SK-N-DZ (cell line): ENCODE measurements at regions not wholly inside any gene's neighbourhood (a gene's known extent, or its start where the extent isn't known, plus 50 kb on each side); places are given as distances from the start of the nearest gene placed in this dataset.

Source experiments
- DNase-seq: peaks from one replicate; pipeline ENCODE4 v3.0.0-alpha.2; 2015; ENCODE audit warnings: low spot score

DNA sequence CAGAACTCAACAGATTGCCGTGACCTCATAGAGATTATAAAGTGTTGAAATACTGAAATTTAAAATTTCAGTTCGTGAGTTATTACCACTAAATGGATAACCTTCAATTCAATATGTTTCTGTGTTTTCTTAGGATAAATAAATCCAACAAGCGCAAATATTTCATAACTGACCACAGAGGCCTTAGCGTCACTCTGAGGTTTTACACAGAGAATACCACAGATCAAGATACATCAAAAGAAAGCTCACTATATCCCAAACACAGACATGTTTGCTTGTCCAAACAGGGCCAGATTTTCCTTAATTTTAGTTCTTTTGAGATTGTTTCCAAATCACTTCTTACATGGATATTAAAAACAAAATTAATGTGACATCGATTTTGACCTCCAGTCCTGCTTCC is 235.8 kb downstream of the EFNB2 start:
- no peak for DNase-seq

DNA sequence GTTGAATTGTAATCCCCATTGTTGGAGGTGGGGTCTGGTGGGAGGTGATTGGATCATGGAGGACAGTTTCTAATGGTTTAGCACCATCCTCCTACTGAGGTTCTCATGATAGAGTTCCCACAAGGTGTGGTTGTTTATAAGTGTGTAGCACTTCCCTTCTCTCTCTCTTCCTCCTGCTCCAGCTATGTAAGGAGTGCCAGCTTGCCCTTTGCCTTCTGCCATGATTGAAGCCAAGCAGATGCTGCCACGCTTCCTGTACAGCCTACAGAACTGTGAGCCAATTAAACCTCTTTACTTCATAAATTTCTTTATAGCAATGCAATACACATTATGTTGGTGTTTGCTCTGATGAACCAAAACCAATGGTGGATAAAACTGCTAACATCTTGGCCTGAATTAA is 238.2 kb downstream of the EFNB2 start:
- DNase-seq, result no peak

DNA sequence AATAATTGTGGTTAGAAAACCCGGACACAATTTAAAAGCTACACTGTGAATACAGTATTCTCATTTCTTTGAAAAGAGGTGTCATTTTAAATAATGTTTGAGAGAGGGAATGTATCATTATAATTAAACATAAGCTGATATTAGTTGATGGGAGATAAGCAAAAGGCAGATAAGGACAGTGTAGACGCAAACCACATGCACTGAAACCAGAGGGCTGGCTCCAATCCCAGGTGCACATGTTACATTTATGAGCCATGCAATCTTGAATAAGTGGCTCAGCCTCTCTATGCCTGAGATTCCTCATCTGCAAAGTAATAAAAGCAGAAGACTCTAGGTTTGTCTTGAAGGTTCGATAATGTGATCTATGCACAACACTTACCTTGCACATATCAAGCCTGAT is 238.7 kb downstream of the EFNB2 start:
- DNase-seq, result no peak

DNA sequence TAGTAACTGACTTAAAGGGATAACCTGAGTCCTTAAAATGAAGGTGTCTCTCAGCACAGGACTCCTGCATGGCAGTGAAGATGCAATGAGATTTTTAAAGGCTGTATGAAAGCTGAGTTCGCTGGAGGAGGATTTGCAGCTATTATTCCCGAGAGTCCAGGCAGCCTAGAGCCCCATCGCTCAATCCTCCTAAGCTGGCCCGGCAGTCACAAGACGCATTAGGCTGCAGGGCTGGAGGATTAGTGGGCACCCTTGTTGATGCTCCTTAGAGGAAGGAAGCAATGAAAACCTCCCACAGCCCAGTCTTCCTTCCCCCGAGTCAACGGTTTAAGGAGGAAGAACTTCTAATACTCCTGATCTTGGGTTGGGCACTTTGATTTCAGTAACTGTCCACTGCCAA is 239.5 kb downstream of the EFNB2 start:
- DNase-seq, result no peak

DNA sequence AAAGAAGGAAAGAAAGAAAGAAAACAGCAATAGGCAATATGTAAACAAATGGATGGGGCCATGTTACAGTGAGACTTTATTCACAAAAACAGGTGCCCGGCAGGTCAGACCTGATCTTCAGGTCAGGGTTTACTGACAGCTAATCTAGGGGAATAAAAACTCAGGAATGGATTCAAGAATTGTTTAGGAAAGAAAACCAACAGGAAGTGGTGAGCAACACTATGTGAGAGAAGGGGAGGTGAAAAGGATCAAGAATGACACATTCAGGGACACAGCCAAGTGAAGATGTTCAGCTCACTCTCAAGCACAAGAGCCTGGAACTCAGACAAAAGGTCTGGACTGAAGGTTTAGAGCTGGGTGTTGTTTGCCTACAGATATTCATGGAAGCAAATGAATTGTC is 244.5 kb downstream of the EFNB2 start:
- no peak for DNase-seq

DNA sequence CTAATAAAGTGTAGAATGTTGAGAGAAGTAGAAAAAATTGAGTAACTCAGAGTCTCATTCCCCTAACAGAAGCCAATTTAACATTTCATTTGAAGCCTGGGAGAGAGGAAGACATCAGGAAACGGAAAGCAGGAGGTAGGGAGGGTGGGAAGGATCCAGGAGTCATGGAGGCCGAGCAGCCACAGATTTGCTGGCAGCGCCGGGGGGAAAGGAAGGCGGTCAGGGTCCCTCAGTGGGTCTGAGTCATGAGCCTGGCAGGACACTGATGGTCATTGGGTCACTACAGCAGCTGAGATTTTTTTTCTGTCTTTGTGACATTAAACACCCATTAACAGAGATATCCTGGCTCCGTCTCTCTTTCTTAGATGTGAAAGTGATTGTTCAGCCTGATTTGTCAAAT is 248.1 kb downstream of the EFNB2 start:
- DNase-seq, result no peak

DNA sequence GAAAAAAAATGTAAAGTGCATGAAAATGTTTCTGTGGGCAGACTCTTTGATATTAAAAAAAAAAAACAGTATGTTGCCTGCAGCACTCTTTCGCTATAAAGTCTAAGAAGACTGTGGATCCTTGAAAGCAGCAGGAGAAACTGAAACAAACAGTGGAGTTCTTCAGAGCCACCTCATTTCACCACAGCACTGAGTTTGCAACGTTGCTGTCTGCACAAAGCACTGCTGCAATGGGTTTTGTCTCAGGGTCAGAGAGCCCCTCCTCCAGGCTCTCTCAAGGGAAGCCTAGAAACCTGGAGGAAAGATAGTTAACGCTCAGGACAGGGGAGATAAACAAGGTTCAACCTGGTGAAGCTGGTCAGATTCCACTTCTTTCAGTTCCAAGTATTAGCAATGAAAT is 248.7 kb downstream of the EFNB2 start:
- DNase-seq, result no peak

DNA sequence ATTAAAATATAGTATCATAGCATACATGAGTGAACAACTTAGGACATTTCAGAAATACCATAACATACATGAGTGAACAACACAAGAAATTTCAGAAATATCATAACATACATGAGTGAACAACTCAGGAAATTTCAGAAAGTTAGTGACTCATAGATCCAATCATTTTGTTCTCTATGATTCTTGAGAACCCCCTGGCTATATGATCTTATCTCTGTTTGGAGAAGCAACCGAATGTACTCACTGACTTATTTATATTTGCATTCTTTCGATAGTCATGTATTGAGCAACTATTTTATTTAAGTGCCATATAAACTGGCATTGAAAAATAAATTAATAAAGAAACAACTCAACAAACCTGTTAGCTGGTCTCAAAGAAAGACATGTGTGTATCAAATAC is 251.1 kb downstream of the EFNB2 start:
- DNase-seq, result no peak

DNA sequence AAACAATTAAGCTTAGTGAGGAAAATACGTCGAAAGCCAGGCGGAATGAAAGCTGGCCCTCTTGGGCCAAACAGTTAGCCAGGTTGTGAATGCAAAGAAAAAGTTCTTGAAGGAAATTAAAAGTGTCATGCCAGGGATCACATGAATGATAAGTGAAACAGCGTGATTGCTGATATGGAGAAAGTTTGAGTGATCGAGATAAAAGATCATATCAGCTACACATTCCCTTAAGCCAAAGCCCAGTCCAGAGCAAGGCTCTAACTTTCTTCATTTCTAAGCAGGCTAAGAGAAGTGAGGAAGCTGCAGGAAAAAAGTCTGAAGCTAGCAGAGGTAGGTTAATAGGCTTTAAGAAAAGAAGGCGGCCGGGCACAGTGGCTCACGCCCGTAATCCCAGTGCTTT is 254.0 kb downstream of the EFNB2 start:
- DNase-seq, result no peak

DNA sequence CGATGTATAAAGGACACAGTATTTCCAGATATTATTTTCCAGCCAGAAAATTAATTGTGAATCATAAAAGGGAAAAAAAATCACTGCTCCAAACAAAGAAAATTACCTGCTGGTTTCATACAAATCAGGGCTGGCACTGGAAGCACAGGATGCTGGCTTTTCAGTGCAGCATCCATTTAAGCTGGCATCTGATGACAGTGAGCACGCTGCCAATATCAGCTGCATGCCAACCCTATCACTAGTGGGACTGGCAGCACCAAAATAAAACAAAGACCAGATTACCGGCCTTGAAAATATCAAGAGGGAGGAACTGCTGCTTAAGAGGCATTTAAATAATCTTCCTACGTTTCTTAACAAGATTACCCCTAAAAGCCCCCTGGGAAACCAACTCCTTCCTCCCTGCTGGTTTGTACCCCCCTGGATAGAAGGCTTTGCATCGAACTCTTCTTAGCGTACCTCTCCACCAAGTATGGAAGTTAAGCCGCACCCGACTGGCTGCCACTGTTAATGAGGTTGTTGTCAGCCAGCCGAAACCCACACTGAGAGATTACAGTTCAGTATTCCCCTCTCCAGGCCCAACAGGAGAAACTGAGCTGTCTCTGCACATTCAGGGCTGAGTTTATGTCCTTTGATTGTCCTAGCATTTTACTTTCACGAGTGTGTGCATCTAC is 257.8 kb downstream of the EFNB2 start:
- no peak for DNase-seq

DNA sequence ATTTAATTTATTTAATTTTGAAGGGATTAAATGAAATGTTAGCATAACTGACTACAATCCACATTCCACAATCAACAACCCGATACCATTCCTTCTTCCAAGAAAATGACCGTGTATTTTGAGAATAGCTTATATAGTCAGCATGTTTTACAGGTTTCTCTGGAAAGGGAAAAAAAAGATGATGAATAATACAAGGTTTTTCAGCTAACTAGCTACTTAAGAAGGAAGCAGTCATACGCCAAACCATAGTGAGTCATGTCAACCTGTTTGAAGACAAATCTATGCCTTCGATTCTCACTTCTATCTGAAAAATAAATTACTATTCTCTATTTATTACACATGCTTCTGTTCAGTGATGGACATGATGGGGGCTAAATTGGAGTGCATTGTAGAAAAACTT is 258.6 kb downstream of the EFNB2 start:
- DNase-seq, result no peak

DNA sequence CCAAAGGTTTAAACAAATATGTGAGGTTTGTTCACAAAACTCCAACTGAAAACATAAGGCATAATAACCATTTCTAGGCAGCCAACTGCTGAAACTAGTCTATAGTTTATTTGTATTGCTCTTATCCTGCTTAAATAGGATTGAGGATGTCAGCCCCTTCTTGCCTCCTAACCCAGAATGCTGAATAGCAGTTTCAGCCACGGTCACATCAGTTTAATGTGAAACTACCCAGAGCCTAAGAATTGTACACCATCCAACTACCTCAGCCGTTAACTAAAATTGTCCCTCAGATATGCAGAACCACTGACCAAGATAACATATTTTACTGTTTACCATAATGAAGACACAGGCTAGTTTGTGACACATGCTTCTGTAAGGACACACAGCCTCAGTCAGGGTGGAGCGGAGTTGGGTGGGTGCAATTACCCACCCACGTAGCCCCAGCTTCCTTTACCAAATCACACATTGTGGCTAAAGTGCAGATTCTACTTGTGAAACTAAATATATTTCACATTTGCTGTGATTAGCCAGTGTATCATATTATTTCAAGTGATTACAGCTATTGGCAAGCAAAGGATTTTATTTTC is 259.9 kb downstream of the EFNB2 start:
- DNase-seq, result no peak

DNA sequence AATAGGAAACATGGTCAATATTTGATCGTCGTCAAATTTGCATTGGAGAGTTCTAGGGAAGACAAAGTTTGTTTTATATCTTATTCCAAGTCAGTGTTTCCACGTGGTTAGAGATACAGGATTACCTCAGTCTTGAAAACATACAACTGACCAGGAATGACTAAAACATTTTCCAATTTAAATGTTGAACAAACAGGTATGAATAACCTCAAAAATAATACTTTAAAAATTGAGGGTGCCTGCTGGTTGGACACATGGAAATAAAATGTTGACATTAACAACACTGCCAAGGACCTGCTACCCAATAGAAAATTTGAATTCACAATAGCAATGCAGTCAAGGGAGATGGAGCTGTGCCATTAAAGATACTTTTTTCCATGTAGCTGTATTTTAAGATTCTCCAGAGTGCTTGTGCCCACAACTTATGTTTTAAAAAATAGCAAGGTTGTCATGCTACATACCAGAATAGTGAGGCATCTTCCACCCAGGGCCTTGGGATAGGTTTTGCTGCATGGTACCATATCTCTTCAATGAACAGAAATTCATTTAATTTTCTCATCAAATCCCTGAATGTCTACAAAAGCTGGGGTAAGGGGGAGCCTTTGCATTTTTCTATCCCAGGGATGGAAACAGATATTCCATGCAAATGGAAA is 260.8 kb downstream of the EFNB2 start:
- no peak for DNase-seq

DNA sequence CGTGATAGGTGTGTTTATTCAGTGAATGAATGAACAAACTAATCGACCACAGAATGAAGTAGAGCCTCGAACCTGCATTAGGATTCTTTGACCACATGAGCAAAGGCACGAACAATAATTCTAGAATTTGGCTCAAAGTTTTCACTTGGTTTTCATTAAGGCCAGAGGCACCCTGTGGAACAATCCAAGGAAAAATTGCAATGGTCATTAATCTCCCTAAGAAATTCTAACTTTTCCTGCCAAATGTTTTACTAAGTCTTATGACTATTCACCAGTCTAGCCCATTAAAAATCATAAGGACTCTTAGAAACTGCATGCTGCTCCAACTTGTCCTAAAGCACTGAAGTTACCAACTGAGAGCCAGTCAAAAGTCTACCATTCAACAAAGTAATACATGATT is 271.7 kb downstream of the EFNB2 start:
- DNase-seq, result no peak

DNA sequence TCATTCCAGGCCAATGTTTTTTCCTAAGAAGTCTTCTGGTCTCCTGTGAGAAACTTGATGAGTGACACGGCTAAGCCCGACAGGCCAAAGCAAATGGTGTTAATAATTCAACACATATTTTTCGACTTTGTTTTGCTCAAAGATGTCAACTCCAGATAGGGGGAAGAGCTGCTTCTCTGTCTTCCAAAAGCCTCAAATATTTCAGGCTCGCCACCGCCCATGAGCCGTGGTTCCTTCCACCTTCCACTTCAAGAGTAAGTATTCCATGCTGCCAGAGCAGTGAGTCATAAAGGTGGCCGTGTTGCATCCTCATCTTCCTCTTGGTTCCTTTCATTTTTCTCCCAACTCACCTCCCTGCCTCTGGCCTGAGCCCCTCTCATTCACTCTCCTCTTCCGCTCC is 272.6 kb downstream of the EFNB2 start:
- DNase-seq, result no peak

DNA sequence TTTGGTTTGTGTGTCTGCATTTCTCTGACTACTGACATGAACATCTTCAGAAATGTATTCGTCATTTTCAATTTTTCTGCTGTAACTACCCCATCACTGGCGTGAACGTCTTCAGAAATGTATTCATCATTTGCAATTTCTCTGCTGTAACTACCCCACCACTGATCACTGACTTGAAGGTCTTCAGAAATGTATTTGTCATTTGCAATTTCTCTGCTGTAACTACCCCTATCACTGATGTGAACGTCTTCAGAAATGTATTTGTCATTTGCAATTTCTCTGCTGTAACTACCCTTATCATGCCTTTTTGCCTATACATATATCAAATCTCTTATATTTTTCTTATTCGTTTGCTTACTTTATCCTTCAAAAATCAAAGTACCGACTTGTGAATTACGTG is 274.0 kb downstream of the EFNB2 start:
- no peak for DNase-seq

DNA sequence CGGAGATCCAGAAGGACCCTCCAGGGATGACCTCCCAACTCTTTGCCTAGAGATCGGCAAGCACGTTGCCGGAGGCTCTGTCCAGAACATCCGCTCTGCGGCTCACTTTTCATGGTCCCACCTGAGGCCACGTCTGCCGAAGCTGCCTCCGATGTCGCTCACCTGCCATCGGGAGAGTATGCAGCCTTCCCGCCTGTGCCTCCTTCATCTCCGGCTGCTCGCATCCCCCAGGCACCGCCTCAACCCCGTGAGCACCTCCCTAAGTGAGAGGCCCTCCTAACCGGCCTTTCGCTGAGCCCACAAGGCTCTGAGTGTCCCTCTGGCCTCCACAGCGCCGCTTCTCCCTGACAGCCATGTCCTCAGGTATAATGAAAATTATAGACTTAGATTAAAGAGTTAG is 275.1 kb downstream of the EFNB2 start:
- no peak for DNase-seq

DNA sequence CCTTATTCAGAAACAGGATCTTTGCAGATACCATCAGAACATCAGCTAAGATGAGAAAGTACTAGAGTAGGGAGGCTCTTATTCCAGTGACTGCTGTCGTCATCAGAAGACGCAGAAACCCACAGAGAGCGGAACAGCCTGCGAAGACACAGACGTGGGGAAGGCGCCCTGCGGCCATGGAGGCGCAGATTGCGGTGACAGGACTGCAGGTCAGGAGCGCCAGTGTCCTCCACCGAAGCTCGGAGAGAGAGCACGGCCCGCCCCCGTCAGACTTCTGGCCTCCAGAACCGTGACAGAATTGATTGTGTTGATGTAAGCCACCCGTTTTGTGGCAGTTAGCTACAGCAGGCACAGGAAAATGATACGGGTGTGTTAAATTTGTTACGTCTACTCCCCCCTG is 275.5 kb downstream of the EFNB2 start:
- DNase-seq, result no peak

DNA sequence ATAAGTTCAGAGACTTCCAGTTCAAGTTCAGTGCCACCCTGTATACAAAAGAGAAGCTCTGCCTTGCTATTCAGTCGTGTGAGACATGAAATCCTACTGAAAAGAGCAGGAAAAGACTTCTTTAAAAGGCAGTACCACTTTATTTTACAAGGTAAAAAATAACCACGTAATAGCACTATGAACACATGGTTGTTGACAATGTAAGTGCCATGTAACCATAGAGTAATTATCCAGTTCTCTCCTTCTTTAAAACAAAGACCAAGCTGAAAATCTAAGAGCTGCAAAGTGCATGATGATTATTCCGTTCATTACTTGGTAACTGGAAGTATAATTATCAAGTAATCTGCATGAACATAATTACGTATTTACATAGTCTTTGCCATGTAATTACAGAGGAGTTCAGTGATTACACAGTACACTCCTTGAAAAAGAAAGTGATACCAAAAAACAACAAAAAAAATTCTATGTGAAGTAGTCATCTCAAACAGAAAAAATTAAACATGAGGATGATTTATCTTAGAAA is 288.7 kb downstream of the EFNB2 start:
- DNase-seq, result no peak

DNA sequence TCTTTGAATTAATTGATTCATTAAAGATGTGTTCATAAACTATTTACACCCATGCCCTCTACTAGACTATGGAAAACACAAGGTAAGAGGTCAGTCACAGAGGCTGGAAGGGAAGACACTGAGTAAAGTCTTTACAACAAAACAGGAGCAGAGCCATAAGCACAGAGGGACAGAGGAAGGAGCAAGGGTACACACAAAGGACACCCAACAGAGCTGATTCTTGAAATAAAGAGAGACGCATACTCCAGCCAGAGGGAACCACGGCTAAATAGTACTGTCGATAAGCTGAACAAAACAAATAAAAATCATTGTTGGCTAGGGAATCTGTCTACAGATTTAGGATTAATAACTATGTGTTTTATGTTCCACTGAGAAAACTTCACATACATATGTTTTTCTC is 289.2 kb downstream of the EFNB2 start:
- DNase-seq, result no peak

DNA sequence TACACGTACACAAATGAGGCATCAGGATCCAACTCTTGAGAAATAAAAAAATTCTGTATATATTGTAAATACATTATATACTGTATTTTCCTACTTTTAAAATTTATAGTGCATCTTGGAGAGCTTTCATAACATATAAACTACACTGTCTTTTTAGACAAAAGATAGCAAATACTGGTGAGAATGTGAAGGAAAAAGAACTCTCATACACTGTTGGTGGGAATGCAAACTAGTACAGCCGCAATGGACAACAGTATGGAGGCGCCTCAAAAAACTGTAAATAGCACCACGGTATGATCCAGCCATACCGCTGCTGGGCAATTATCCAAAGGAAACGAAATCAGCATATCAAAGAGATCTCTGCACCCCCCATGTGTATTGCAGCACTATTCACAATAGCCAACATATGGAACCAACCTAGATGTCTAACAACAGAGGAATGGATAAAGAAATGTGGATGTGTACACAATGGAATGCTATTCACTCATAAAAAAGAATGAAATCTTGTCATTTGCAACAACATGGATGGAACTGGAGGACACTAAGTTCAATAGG is 292.4 kb downstream of the EFNB2 start:
- DNase-seq, result no peak

DNA sequence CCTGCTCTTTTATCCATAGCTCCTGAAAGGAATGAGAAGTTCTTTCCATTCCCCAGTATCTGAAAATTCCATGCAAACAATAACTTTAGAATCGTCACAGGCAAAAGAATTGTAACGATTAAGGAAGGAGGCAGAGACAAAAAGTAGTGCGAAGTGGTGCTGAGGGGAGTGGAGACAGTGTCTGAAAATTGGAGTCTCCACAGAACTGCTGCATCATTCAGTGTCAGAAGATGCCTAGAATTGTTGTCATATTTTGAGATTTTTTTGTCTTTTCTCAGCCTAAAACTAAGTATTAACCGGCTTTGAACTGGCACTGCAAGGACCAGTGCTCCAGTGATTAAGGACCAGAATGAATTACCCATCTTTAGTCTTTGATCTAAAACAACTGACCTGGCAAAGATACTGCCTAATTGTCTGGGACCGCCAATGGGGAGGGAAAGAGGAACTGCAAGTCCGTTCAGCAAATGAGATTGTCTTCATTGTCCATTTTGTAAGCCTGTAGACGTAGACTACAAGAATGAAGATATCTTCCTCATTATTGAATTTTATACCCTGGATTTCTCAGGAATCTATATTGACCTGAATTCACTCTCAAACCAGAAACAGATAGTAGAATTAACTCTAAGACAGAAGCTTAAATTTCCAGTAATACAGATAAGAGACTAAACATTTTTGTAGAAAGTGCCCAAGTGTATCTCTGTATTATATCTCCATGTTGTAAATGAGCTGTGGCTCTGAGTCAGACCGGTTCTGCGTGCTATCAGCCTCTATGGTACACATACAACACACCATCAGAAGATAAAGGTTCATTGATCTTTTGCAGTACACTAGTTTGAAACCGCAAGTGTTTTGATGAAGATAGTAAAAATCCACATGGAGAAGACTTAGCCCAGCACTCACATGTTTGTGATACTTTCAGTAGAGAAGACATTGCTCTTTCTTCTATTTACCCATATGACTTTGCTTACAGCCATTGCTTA is 293.2 kb downstream of the EFNB2 start:
- no peak for DNase-seq
